GM12891 (cell line): ENCODE measurements at regions not wholly inside any gene's neighbourhood (a gene's known extent, or its start where the extent isn't known, plus 50 kb on each side); places are given as distances from the start of the nearest gene placed in this dataset.

Experiments used
- DNase-seq: peaks from one replicate; pipeline ENCODE4 v3.0.0; 2011; ENCODE audit warnings: low spot score; ENCODE audit not compliant: insufficient read length
- FAIRE-seq: peaks from 2 replicates; lab custom pipeline; 2011; peaks lifted over from hg19 to GRCh38; lab: Jason Lieb, UNC
- PAX5 ChIP-seq: IDR thresholded peaks from 2 replicates; pipeline ENCODE4 v1.6.1; 2011; ENCODE audit warnings: low read length, moderate library complexity, mild to moderate bottlenecking; ENCODE audit not compliant: insufficient read depth, severe bottlenecking
- POLR2A ChIP-seq: IDR thresholded peaks from 2 replicates; pipeline ENCODE4 v1.6.1; 2011; ENCODE audit warnings: low read depth, low read length, control low read depth
- POLR2AphosphoS5 ChIP-seq: IDR thresholded peaks from 2 replicates; pipeline ENCODE4 v1.6.1; 2011; ENCODE audit warnings: low read depth, low read length, control low read depth
- POU2F2 ChIP-seq: IDR thresholded peaks from 2 replicates; pipeline ENCODE4 v1.6.1; 2011; ENCODE audit warnings: low read depth, mild to moderate bottlenecking, control low read depth, low read length, moderate library complexity
- SPI1 ChIP-seq: IDR thresholded peaks from 2 replicates; pipeline ENCODE4 v1.6.1; 2011; ENCODE audit warnings: low read depth, low read length, control low read depth
- TAF1 ChIP-seq: IDR thresholded peaks from 2 replicates; pipeline ENCODE4 v1.6.1; 2011; ENCODE audit warnings: low read depth, low read length, control low read depth

DNA sequence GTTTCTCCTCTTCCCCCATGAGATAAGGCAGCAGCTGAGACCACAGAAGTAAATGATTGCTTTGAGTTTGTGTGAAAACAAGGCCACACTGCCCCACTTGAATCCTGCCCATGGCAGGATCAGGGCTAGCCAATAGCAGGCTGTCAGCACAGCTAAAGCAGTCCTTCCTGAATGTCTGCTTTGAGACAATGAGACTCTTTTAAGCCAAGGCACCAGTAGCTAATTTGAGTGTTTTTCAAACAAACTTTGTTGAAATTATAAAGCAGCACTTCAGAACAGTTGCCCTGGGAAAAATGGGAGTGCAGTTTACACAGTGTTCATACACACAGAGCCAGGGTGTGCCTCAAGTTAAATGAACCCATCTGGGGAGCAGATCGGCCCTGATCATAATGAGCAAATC lies 103.5 kb upstream of the OR5AK2 start:
- DNase-seq (no peak), FAIRE-seq (no peak)
- no peak for TF ChIP-seq PAX5
- no peak for TF ChIP-seq TAF1
- no peak for TF ChIP-seq SPI1
- TF ChIP-seq POU2F2, result no peak
- TF ChIP-seq POLR2A, result no peak
- TF ChIP-seq POLR2AphosphoS5, result no peak

- DNase-seq (no peak), FAIRE-seq (no peak)
- TF ChIP-seq POLR2A (no peak), TAF1 (no peak)
Measured at GRCh38 chr11:56883371-56883987, 105.2 kb upstream of the OR5AK2 start.

GRCh38 chr11:56876621-56877275 lies 112.0 kb upstream of the OR5AK2 start:
- TF ChIP-seq PAX5 (no peak), POLR2A (no peak), POU2F2 (no peak), POLR2AphosphoS5 (no peak), SPI1 (no peak), TAF1 (no peak)
- FAIRE-seq (no peak), DNase-seq (no peak)

GRCh38 chr11:56855217-56855616 lies 106.7 kb upstream of the OR9G4 start:
- FAIRE-seq, result no peak
- no peak for DNase-seq
- TF ChIP-seq POLR2A, result no peak
- TF ChIP-seq POU2F2, result no peak
- no peak for TF ChIP-seq POLR2AphosphoS5
- TF ChIP-seq SPI1, result no peak
- no peak for TF ChIP-seq TAF1
- no peak for TF ChIP-seq PAX5

- DNase-seq (no peak), FAIRE-seq (no peak)
- no peak for TF ChIP-seq SPI1
- TF ChIP-seq POU2F2, result no peak
- TF ChIP-seq TAF1, result no peak
- no peak for TF ChIP-seq POLR2AphosphoS5
- TF ChIP-seq POLR2A, result no peak
- TF ChIP-seq PAX5, result no peak
Measured at GRCh38 chr11:56852131-56852530, 103.6 kb upstream of the OR9G4 start.

DNA sequence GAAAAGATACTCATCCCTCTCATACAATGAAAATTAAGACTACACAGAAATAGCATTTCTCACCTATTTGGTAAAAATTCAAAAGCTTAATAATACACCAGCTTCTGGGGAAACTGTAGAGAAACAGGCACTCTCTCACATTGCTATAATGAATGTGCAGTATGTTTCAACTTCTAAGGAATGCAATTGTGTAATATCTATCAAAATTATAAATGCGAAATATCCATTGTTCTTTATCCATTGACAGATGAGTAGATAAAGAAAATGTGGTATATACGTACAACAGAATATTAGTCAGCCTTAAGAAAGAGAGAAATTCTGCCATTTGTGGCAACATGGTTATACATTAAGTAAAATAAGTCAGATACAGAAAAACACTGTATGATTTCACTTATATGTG lies 101.4 kb upstream of the OR9G4 start:
- no peak for FAIRE-seq

DNA sequence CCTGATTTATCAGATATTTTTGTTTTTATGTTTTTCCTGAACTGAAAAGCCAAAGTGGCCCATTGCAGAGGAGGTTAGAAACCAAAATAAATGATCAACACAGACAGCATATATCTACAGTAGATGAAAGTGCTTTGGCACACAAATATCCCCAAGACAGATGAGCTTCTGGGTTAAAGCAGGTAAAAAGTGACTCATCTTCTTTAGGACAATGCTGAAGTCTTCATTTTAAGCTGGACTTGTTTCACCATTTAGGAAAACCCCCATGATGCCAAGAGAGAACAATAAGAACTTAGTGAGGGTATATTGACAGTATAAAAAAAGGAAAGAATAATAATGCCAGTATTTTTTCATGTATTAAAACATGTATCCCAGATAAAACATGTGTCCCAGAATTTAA lies 100.8 kb upstream of the OR9G4 start:
- FAIRE-seq (no peak), DNase-seq (no peak)
- no peak for TF ChIP-seq SPI1
- no peak for TF ChIP-seq PAX5
- TF ChIP-seq TAF1, result no peak
- no peak for TF ChIP-seq POLR2A
- TF ChIP-seq POU2F2, result no peak
- TF ChIP-seq POLR2AphosphoS5, result no peak

More for the DNA sequence above, 101.4 kb upstream of the OR9G4 start:
- no peak for DNase-seq
- no peak for TF ChIP-seq POLR2AphosphoS5
- no peak for TF ChIP-seq SPI1
- no peak for TF ChIP-seq POLR2A
- no peak for TF ChIP-seq POU2F2
- TF ChIP-seq PAX5, result no peak
- no peak for TF ChIP-seq TAF1

GRCh38 chr11:56848141-56848809 lies 99.8 kb upstream of the OR9G4 start:
- no peak for TF ChIP-seq PAX5
- TF ChIP-seq POLR2A, result no peak
- no peak for TF ChIP-seq SPI1
- TF ChIP-seq POU2F2, result no peak
- TF ChIP-seq POLR2AphosphoS5, result no peak
- no peak for TF ChIP-seq TAF1
- DNase-seq (no peak), FAIRE-seq (no peak)
